ENCODE measurements at regions not wholly inside any gene's neighbourhood (a gene's known extent, or its start where the extent isn't known, plus 50 kb on each side); places are given as distances from the start of the nearest gene placed in this dataset.

DNA sequence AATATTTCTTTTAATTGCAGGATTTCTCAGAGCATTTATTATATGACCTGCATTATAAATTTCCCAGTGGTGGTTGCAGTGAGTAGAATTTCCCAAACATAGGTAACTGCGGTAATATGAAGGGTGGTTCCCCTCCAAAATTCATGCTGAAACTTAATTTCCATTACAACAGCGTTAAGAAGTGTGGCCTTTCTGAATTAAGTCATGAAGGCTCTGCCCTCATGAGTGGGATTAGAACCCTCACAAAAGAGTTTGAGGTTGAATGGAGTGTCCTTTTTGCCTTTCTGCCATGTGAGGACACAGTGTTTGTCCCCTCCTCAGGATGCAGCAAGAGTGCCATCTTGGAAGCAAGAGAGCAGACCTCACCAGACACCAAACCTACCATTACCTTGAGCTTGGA, 233.6 kb downstream of the KTN1 start:
- TF ChIP-seq, protein P1, sequence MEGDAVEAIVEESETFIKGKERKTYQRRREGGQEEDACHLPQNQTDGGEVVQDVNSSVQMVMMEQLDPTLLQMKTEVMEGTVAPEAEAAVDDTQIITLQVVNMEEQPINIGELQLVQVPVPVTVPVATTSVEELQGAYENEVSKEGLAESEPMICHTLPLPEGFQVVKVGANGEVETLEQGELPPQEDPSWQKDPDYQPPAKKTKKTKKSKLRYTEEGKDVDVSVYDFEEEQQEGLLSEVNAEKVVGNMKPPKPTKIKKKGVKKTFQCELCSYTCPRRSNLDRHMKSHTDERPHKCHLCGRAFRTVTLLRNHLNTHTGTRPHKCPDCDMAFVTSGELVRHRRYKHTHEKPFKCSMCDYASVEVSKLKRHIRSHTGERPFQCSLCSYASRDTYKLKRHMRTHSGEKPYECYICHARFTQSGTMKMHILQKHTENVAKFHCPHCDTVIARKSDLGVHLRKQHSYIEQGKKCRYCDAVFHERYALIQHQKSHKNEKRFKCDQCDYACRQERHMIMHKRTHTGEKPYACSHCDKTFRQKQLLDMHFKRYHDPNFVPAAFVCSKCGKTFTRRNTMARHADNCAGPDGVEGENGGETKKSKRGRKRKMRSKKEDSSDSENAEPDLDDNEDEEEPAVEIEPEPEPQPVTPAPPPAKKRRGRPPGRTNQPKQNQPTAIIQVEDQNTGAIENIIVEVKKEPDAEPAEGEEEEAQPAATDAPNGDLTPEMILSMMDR (IDR thresholded peaks at IDR 0.05; ENCODE audit: low read depth, low read length, missing control alignments): no peak
- no peak overlapping the region for H3K4me3 ChIP-seq (replicated peaks; ENCODE audit: low read depth, low read length)
- no peak for DNase-seq (ENCODE audit: extremely low read depth, low read depth)

DNA sequence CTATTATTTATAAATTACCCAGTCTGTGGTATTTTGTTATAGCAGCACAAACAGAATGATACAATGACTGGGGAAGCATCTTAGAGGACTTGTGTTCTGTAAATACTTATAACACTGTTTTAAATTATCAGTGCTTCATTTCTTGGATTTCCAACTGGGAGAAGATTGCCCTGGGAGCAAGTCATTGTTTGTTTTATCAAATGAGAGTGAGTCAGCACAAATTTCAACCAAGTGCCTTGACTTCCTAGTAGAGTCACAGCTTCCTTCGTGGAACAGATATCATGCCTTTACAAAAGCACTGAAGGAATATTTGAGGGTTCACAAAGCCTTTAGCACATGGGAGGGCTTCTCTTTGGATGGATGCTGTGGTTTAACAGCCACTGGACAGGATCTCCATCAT, 234.1 kb downstream of the KTN1 start:
- DNase-seq (ENCODE audit: extremely low read depth, low read depth): no peak
- H3K4me3 ChIP-seq (replicated peaks; ENCODE audit: low read depth, low read length): no peak overlapping the region
- TF ChIP-seq, protein P1 (IDR thresholded peaks at IDR 0.05; ENCODE audit: low read depth, low read length, missing control alignments): no peak

DNA sequence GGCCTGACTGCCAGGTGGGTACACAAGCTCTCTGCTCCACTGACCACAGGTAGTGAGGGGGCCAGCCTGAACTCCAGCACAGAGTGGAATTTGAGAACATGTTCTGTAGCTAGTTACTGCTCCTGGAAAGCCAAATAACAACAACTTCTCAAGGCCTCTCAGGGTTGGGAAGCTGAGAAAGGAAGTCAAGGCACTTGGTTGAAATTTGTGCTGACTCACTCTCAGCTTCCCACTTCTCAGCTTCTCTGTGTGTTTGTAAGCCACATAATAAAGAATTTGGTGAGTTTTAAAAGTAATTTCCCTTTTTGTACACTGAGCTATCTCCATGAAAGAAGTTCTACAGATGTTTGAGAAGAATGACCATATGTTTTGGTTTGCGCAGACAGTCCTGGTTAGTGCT, 234.9 kb downstream of the KTN1 start:
- H3K4me3 ChIP-seq (replicated peaks; ENCODE audit: low read depth, low read length): no peak overlapping the region
- no peak for DNase-seq (ENCODE audit: extremely low read depth, low read depth)
- TF ChIP-seq, protein P1 (IDR thresholded peaks at IDR 0.05; ENCODE audit: low read depth, low read length, missing control alignments): no peak

DNA sequence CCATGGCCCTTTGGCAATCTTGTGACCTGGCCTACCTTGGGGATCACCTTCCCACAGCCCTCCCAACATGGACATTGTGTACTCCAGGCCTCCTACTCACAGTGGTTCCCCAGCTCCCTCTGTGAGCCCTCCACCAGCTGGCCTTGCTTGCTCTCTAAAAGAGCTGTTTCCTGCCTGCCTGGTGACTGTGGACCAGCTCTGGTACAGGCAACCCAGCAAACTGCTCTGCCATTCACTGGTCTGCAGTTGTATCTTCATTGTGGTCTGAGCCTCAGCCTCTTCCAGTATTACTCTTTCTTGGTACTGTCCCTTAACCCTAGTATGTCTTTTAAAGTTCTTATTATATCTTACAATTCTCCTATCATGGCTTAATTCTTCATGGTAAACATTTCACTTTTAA, 236.2 kb downstream of the KTN1 start:
- TF ChIP-seq, protein P1 (IDR thresholded peaks at IDR 0.05; ENCODE audit: low read depth, low read length, missing control alignments): no peak
- no peak overlapping the region for H3K4me3 ChIP-seq (replicated peaks; ENCODE audit: low read depth, low read length)

DNA sequence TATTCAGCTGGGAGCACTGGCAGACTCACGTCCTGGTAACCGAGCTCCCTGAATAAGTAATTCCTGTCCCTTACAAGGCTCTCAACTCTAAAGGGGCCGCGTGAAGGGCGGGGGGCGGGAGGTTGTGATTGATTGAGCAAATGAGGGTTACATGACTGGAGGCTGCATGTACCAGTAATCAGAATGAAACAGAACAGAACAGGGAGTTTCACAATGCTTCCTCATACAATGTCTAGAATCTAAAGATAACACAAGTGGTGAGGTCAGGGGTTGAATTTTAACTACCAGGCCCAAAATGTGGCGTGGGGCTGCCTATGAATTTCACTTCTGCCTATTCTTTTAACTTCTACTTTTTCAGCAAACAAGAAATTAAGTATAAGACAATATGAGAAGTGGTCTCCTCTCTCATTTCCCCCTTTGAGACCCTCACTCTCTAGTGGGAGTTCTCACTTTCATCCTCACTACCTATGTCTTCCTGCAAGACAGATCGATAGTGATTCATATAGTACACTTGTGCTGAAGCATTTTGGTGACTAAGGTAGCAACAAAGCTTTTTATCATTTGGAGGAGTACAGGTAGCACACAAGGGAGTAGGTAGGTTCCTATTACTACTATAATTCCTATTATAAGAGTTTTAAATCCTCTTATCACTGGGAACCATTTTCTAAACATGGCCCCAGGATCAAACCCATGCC, 239.8 kb downstream of the KTN1 start:
- TF ChIP-seq, protein P1 (IDR thresholded peaks at IDR 0.05; ENCODE audit: low read depth, low read length, missing control alignments): no peak
- DNase-seq (ENCODE audit: extremely low read depth, low read depth): no peak
- no peak overlapping the region for H3K4me3 ChIP-seq (replicated peaks; ENCODE audit: low read depth, low read length)

More for the DNA sequence above, 236.2 kb downstream of the KTN1 start:
- DNase-seq (ENCODE audit: extremely low read depth, low read depth): no peak

DNA sequence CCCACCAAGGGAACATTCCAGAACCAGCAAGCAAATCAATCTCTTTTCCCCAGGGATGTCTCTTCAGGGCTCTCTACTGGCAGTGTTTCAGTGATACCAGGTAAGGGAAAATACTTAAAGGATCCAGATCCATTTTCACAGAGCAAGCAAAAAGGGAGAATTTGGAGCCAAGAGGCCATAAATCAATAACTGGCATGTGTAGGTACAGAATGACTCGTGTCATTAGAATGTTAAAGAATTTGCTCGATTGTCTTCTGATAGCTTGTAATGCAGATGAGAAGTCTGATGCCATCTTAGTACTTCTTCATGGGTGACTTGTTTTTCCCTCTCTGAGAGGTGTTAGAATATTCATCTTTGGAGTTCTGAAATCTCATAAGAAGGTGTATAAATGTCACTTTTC, 242.9 kb downstream of the KTN1 start:
- DNase-seq (ENCODE audit: extremely low read depth, low read depth): no peak
- H3K4me3 ChIP-seq (replicated peaks; ENCODE audit: low read depth, low read length): no peak overlapping the region
- TF ChIP-seq, protein P1 (IDR thresholded peaks at IDR 0.05; ENCODE audit: low read depth, low read length, missing control alignments): no peak

Measured in HFF-Myc (cell line).